ENCODE measurements at regions not wholly inside any gene's neighbourhood (a gene's known extent, or its start where the extent isn't known, plus 50 kb on each side); places are given as distances from the start of the nearest gene placed in this dataset.

DNA sequence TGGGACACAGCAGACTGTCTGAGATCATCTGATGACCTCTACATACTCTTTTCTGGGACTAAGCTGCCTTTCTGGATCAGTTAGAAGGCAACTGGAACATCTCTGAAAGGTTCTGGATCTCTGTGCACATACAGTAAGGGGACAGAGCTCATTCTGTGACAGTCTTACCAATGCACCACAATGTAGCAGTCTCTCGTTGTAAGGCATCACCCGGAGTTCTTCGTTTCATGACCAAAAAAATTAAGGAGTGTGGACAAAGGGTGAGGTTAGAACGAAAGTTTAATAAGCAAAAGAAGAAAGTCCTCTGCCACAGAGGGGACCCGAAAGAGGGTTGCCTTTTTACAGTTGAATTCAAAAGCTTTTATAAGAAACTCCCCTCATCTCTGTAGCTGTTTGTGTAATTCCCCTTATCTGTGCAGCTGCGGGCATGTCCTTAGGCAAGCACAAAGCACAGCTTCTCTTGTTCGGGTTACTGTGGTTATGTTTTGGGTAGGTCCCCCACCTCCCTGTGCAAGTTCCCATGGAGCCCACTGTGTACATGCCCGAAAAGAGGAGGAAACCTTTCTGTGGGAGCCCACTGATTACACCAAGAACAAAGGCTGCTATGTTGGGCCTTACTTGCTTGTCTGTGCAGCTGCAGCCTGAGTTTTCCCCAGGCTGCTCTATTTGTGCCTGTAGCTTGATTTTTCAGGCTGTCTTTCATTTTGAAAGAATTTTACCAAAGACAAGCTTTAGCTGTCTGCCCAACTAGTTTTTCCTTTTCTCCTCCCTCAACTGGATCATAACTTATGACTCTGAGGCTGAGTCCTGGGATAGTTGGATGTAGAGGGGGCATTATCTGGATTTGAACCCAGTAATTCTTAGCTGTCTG lies 53.1 kb upstream of the CACNA1E start:
- no peak for DNase-seq (ENCODE audit: low spot score)

Measured in germinal center (tissue), 1 donor.